GM18507 (cell line): ENCODE measurements at regions not wholly inside any gene's neighbourhood (a gene's known extent, or its start where the extent isn't known, plus 50 kb on each side); places are given as distances from the start of the nearest gene placed in this dataset.
"Not testable (repeated sequence)": the region's sequence is repeated elsewhere in the genome, so short reads cannot be mapped to it uniquely, and the experiment has no call there.

ENCODE experiments used
- DNase-seq: peaks from one replicate; pipeline ENCODE4 v3.0.0; 2011; ENCODE audit warnings: low read depth; ENCODE audit not compliant: insufficient read length; ENCODE audit errors: extremely low spot score
- FAIRE-seq: peaks from 2 replicates; lab custom pipeline; 2011; peaks lifted over from hg19 to GRCh38; lab: Jason Lieb, UNC

GRCh38 chr16:59601452-59601851 is 867.3 kb upstream of the GOT2 start:
- FAIRE-seq (no peak), DNase-seq (no peak)

- FAIRE-seq (no peak), DNase-seq (no peak)
These were observed 863.2 kb upstream of the GOT2 start for GRCh38 chr16:59597269-59597668.

GRCh38 chr16:59596693-59597092 is 862.6 kb upstream of the GOT2 start:
- no peak for DNase-seq
- no peak for FAIRE-seq

DNA sequence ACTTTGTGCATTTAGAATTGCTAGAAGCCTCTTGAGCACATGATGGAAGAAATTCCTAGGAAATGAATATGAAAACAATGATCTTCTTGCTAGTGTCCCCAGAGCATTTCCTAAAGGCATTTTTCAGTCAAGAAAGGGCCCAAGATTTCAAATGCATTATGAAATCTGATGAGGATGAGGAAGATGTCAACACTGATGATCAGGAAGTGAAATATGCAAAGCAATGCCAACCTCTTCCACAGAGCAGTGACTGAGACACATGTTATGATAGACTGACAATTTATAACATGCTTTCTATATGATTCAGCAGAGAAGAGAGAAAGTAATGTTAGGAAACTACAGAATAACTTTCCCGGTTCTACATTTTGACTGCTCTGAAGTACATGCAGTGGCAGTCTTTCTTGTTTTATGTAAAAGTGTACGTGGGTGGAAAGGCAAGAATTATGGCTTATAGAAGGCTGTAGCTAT is 859.1 kb upstream of the GOT2 start:
- FAIRE-seq (no peak), DNase-seq (no peak)

DNA sequence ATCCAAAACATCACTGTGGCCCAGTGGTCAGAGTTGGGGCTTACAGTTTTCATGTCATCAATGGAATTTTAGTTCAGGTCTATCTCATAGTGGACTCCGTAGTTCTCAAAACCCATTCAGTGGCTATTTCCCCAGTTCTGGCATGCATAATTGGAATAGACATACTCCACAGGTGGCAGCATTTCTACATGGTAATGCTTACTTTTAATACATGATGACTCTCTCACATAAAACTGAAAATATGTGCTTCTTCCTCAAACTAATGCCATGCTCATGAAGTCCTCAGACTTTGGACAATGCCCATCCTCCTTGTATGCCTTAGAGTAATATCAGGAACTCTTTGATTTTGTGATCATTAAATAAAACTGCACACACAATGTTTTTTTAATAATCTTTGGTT is 857.4 kb upstream of the GOT2 start:
- DNase-seq, result no peak
- FAIRE-seq, result no peak

GRCh38 chr16:59590845-59591244 is 856.7 kb upstream of the GOT2 start:
- no peak for DNase-seq
- no peak for FAIRE-seq

GRCh38 chr16:59586331-59586730 is 852.2 kb upstream of the GOT2 start:
- no peak for FAIRE-seq
- DNase-seq, result no peak

DNA sequence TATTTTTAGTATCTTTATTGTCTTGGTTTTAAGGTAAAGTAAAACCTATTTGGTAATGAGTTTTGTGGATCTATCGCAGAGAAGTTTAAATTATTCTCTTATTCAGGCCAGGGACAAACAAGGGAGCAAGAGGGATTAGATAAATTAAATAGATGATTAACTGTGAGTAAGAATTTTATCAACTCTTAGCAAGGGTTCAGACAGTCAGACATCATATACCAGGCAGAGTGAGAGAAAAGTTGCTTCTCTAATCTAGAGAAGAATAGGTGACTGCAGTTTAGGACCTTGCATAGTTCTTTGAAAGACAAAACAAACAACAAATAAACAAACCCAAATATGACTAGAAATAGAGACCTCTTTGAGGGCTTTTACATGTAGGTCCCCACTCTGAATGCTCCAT is 840.2 kb upstream of the GOT2 start:
- FAIRE-seq (no peak), DNase-seq (no peak)

- no peak for DNase-seq
These were observed 839.6 kb upstream of the GOT2 start for GRCh38 chr16:59573528-59574271.

DNA sequence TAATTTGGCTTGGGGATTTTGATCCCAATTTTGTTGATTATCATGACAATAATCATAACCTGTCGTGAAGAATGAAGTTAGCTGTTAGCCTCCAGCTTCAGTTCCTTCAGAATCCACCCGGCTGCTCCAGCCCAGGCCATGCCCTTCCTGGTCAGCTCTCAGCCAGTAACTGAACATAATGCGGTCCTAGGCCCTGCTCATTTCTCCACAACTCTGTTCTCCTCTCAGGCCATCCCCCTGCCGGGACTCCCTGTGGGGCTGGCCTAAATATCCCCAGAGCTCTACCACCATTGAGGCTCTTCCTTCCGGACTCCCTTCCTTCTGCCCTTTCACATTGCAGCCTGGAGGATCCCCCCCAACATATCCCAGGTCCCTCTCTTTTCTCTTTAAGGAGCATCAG is 833.4 kb upstream of the GOT2 start:
- FAIRE-seq (no peak), DNase-seq (no peak)

More at GRCh38 chr16:59573528-59574271, 839.6 kb upstream of the GOT2 start:
- no peak for FAIRE-seq

DNA sequence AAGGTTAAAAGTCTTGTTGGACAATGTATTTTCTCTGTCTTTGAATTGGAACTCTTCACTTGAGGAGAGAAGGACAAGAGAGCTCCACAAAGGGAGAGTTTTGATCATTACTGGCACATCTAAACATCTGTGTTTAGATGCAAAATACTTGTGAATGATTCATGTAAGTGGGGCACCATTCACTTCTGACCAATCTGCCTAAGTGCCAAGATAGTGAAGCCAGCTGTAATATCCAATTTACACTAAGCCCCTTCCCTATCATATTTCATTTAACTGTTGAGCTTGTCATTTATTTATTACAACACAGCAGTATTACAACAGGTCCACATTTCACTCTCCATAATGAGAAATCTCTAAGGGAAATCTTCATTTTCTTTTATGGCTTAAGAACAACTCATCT is 832.3 kb upstream of the GOT2 start:
- FAIRE-seq (no peak), DNase-seq (no peak)

DNA sequence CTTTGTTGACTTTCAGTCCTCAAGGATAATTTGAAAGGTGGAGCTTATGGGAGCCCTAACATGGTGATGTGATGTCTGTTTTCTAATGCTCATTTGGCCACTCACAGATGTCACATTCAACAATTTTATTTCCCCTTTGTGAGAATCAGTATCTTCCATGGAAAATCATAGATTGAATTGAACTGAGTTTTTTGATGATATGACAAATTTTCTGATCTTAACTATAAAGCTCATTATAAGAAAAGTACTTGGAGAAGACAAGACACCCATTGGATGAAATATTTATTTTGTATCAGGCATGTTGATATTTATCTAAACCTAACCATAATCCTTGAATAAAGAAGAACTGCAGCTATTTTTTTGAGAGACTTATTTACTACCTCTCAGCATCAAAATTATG is 824.6 kb upstream of the GOT2 start:
- FAIRE-seq (no peak), DNase-seq (no peak)

- no peak for FAIRE-seq
- DNase-seq, result no peak
These were observed 818.0 kb upstream of the GOT2 start for GRCh38 chr16:59552164-59552563.

- DNase-seq, result no peak
- FAIRE-seq, result no peak
These were observed 811.6 kb upstream of the GOT2 start for GRCh38 chr16:59545721-59546120.

DNA sequence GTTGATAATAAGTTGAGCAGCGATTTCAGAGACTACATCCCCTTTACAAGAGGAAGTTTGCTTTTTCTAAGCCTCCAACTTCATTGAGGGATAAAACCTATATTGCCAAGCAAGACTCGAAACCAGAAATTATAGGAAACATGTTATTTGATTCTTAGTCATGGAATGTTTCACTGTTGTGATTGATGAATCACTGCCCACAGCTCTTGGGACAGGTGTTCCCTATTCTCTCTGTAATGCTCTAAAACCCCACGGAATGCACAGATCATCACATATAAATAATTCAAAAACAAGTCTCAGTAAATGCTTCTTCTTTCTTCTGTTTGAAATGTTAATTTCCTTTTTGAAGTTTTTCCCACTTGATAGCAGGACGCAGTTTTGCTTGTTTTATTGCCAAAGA is 809.5 kb upstream of the GOT2 start:
- DNase-seq (no peak), FAIRE-seq (no peak)

GRCh38 chr16:59540621-59541020 is 806.5 kb upstream of the GOT2 start:
- FAIRE-seq, result no peak
- DNase-seq, result no peak

GRCh38 chr16:59535298-59535697 is 801.2 kb upstream of the GOT2 start:
- no peak for FAIRE-seq
- DNase-seq, result no peak

- DNase-seq (no peak), FAIRE-seq (no peak)
These were observed 793.3 kb upstream of the GOT2 start for GRCh38 chr16:59527206-59527997.

- FAIRE-seq (no peak), DNase-seq (no peak)
These were observed 788.7 kb upstream of the GOT2 start for GRCh38 chr16:59522826-59523225.

DNA sequence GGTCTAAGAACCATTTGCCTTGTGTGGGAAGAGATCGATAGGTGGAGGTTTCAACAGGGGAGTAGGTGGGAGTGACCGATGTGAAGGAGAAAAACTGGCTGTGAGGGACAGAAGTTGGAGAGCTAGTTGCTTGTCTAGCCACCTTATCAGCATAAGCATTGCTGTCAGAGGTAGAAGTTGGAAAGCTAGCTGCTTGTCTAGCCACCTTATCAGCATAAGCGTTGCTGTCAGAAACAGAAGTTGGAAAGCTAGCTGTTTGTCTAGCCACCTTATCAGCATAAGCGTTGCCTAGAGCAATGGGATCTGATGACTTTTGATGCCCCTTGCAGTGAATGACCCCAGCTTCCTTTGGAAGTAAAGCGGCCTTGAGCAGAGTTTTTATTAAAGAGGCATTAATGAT is 784.6 kb upstream of the GOT2 start:
- FAIRE-seq, result not testable (repeated sequence)

DNA sequence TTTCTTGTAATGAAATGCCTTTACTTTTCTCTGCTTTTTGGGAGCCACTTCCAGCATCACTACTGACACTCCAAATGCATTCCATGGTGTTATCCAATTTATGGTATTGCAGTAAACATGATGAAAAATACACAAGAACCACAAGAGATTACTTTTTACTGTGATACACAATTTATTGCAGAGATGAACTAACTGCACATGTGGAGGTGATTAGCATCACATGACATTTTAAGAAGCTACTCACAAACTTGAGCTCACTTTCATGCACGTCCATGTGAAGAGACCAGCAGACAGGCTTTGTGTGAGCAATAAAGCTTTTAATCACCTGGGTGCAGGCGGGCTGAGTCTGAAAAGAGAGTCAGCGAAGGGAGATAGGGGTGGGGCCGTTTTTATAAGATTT is 780.5 kb upstream of the GOT2 start:
- DNase-seq, result no peak
- no peak for FAIRE-seq

More for the DNA sequence above, 784.6 kb upstream of the GOT2 start:
- not testable (repeated sequence) for DNase-seq
